NB4 (cell line): ENCODE measurements at regions not wholly inside any gene's neighbourhood (a gene's known extent, or its start where the extent isn't known, plus 50 kb on each side); places are given as distances from the start of the nearest gene placed in this dataset.

Source experiments
- DNase-seq: peaks from one replicate; pipeline ENCODE4 v3.0.0; 2010; ENCODE audit warnings: low read depth
- H3K4me3 ChIP-seq: one replicate; pipeline ENCODE4 v1.5.1; 2011; ENCODE audit warnings: mild to moderate bottlenecking, low read depth, low read length, moderate library complexity
- MYC ChIP-seq: IDR thresholded peaks from 2 replicates; pipeline ENCODE4 v1.6.1; 2011; ENCODE audit warnings: low read depth, low read length
- POLR2A ChIP-seq: IDR thresholded peaks from 2 replicates; pipeline ENCODE4 v1.6.1; 2011; ENCODE audit warnings: mild to moderate bottlenecking; ENCODE audit not compliant: insufficient read length; ENCODE audit errors: extremely low read depth
- TF ChIP-seq, protein P1 (sequence below): IDR thresholded peaks from 2 replicates; pipeline ENCODE4 v1.6.1; 2011; ENCODE audit warnings: low read depth, low read length
- TF ChIP-seq, protein P2 (sequence below): IDR thresholded peaks from one replicate; pipeline ENCODE4 v1.5.1; 2012; ENCODE audit warnings: low read depth, low read length

DNA sequence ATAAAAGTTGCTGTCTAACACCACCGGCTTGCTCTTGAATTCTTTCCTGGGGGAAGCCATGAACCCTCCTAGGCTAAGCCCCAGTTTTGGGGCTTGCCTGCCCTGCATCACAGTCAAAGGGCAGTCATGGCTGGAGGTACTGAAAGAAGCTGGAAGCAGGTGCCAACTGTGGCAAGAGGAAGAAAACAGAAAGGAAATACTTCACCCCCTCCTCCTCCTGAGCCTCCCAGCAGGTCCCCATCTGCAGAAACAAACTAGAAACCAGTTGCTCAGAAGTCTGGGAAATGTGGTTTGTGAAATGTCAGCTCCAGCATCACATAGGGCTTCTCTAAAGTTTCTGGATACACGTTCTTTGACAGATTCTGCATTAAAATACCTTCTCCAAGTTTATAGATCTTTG lies 150.0 kb upstream of the PSMD7 start:
- no peak for DNase-seq
- H3K4me3 ChIP-seq = no peak overlapping the region
- TF ChIP-seq, protein P1, sequence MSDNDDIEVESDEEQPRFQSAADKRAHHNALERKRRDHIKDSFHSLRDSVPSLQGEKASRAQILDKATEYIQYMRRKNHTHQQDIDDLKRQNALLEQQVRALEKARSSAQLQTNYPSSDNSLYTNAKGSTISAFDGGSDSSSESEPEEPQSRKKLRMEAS = no peak
- TF ChIP-seq, protein P2, sequence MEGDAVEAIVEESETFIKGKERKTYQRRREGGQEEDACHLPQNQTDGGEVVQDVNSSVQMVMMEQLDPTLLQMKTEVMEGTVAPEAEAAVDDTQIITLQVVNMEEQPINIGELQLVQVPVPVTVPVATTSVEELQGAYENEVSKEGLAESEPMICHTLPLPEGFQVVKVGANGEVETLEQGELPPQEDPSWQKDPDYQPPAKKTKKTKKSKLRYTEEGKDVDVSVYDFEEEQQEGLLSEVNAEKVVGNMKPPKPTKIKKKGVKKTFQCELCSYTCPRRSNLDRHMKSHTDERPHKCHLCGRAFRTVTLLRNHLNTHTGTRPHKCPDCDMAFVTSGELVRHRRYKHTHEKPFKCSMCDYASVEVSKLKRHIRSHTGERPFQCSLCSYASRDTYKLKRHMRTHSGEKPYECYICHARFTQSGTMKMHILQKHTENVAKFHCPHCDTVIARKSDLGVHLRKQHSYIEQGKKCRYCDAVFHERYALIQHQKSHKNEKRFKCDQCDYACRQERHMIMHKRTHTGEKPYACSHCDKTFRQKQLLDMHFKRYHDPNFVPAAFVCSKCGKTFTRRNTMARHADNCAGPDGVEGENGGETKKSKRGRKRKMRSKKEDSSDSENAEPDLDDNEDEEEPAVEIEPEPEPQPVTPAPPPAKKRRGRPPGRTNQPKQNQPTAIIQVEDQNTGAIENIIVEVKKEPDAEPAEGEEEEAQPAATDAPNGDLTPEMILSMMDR = no peak
- TF ChIP-seq POLR2A (no peak), MYC (no peak)

GRCh38 chr16:74143171-74143570 lies 153.4 kb upstream of the PSMD7 start:
- H3K4me3 ChIP-seq = no peak overlapping the region
- no peak for DNase-seq
- TF ChIP-seq MYC (no peak), POLR2A (no peak)
- TF ChIP-seq, protein P1 = no peak
- TF ChIP-seq, protein P2 = no peak

DNA sequence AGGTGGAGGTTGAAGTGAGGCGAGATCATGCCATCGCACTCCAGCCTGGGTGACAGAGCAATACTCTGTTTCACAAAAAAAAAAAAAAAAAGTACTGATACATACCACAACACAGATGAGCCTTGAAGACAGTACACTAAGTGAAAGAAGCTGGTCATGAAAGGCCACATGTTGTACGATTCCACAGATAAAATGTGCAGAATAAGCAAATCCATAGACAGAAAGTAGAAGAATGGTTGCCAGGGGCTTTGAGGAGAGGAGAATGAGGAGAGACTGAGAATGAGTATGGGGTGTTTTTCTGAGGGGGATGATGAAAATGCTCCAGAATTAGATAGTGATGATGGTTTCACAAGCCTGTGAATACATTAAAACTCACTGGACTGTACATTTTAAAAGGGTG lies 155.6 kb upstream of the PSMD7 start:
- H3K4me3 ChIP-seq = no peak overlapping the region
- DNase-seq = no peak
- TF ChIP-seq MYC (no peak), POLR2A (no peak)
- TF ChIP-seq, protein P2 = no peak
- TF ChIP-seq, protein P1 = no peak

DNA sequence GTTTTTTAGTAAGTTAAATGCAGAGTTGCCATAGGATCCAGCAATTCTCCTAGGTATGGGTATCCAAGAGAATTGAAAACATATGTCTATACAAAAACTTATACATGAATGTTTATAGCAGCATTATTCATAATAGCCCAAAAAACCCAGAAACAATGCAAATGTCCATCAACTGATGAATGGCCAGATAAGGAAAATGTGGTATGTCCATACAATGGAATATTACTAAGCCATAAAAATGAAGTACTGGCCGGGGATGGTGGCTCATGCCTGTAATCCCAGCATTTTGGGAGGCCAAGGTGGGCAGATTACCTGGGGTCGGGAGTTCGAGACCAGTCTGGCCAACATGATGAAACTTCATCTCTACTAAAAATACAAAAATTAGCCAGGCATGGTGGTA lies 156.1 kb upstream of the PSMD7 start:
- TF ChIP-seq POLR2A = no peak
- no peak for TF ChIP-seq MYC
- TF ChIP-seq, protein P2 = no peak
- TF ChIP-seq, protein P1 = no peak
- no peak overlapping the region for H3K4me3 ChIP-seq
- no peak for DNase-seq

GRCh38 chr16:74123826-74124225 lies 172.8 kb upstream of the PSMD7 start:
- DNase-seq = no peak
- H3K4me3 ChIP-seq = no peak overlapping the region
- TF ChIP-seq POLR2A (no peak), MYC (no peak)
- TF ChIP-seq, protein P1 = no peak
- TF ChIP-seq, protein P2 = no peak

GRCh38 chr16:74123195-74123594 lies 173.4 kb upstream of the PSMD7 start:
- no peak overlapping the region for H3K4me3 ChIP-seq
- no peak for TF ChIP-seq POLR2A
- TF ChIP-seq, protein P2 = no peak
- TF ChIP-seq, protein P1 = no peak
- no peak for TF ChIP-seq MYC
- DNase-seq = no peak
